HG02642 (cell line): ENCODE measurements at regions not wholly inside any gene's neighbourhood (a gene's known extent, or its start where the extent isn't known, plus 50 kb on each side); places are given as distances from the start of the nearest gene placed in this dataset.
"Not testable (repeated sequence)": the region's sequence is repeated elsewhere in the genome, so short reads cannot be mapped to it uniquely, and the experiment has no call there.

Source experiments
- ATAC-seq: cut with Tn5 transposase; IDR thresholded peaks from one replicate; pipeline ENCODE4 v1.9.1; 2021; ENCODE audit warnings: mild to moderate bottlenecking; ENCODE audit not compliant: unreplicated experiment, poor library complexity

DNA sequence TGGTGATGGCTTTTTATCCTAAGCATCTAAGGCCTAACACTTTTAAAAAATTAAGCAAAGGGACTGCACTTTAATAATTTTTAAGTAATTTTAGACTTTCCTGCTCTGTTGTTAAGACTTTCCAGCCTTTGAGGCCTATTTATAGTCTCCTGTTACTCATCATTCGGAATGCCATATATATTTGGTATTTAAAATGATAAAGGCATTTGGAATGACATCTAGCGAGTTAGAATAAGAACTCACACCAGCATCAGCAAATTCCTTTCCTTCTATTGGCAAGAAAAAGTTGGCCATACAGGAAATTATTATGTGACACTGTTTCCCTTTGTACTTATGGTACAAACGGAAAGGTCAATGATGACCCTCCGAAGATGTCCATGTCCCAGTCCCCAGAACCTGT is 88.1 kb upstream of the STMND1 start:
- no peak for ATAC-seq

DNA sequence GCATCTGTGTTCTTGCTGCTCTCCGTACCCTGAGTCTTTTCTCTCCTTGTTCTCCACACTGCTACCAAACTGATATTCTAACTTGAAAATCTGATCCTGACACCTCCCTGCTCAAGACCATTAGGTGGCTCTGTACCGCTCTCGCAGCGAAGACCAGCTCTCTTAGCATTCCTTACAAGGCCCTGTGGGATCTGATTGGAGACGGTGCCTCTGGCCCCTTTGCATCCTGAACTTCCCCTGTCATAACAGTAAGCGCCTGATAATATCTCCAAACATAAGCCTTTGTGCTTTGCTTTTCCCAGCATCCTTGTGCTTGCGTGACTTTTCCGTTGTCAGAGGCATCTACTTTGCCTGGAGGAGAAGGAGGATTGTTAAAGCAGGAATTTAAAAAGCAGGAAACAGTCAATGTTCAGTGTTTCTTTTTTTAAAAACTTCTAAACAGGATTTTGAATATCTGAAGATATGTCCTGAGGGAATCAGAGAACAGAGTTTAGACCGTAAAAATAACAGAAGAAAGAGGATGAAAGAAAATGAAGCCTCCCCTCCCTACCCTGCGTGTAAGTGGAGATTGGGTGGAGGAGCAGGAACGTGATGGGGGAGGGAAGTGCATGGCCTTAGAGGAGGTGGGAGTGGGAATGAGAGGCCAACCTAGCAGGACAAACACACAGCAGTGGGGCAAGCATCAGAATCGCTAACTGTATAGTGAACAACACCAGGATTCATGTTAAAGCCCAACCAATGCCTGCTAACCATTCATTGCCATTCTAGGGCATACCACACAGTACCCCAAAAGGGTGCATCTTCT is 89.2 kb upstream of the STMND1 start:
- ATAC-seq, result no peak

DNA sequence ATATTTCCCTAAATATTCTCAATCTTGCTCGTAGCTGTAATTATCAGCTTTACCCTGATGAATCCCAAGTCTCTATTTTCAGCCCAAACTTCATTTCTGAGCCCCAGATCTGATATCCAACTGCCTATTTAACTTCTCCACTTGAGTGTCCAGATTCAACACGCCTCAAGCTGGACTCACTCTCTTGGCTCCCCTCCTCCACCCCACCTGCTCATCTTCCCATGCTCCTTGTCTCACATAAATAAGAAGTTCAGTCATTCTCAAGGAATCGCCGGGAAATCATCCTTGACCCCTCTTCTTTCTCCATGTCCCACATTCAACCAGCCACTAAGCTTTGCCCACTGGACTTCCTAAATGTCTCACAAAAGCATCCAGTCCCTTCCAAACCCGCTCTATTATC is 89.9 kb upstream of the STMND1 start:
- ATAC-seq, result no peak

DNA sequence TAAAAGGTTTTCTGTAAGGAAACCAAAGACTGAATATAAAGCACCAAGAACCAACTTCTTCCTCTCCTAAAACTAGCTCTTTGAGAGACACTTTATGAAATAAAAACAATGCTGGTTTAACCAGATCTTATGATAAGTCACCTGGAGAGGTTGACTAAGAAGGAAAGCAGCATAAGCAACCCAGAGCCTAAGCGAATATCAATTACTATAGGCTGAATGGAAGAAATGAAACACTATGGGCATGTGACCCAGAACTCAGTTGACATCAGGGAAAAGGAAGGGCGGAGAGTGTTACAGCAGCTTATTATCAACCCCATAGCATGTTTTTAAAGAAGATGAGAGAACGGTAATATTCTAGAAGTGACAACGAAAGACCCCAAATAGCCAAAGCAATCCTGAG is 94.1 kb upstream of the STMND1 start:
- ATAC-seq, result no peak

DNA sequence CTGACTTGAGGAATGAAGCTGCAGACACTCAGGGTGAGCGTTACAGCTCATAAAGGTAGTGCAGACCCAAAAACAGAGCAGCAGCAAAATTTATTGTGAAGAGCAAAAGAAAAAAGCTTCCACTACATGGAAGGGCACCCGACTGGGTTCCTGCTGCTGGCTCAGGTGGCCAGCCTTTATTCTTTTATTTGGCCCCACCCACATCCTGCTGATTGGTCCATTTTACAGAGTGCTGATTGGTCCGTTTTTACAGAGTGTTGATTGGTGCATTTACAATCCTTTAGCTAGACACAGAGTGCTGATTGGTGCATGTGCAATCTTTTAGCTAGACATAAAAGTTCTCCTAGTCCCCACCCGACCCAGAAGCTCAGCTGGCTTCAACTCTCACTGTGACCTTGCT is 95.3 kb upstream of the STMND1 start:
- no peak for ATAC-seq

DNA sequence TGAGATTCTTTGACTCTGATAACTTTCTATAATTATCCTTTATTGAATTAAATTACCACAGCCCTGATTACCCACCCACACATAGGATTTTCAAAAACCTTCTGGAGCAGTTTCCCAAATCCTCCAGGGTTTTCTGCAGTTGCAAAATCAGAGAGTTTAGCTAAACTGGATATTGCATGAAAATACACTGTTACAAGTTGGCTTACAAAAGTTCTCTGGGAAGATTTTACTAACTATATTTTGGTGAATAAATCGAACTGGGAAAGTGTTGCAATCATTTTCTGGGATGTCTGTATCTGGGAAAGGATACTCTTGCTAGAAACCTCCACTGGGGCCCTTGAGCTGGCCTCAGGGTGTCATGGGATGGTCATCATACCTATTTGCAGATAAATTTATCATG is 97.6 kb upstream of the STMND1 start:
- ATAC-seq, result no peak

DNA sequence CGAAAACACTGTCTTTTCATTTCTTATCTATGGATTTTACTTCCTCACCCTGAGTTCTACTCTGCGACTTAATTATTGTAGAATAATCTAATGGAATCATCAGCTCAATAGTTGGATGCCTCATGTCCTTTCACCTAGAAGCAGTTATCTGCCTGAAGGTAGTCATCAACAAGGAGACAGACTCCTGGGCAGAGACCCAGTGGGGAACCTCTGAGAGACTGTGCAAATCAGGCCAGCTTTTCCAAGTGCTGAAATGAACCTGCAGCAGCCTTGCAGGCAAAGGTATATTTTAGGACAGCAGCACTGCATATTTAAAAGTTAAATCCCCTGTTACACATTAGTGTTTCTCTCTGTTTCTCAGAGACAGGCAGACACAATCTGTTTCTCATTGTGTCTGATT is 99.7 kb upstream of the STMND1 start:
- no peak for ATAC-seq

DNA sequence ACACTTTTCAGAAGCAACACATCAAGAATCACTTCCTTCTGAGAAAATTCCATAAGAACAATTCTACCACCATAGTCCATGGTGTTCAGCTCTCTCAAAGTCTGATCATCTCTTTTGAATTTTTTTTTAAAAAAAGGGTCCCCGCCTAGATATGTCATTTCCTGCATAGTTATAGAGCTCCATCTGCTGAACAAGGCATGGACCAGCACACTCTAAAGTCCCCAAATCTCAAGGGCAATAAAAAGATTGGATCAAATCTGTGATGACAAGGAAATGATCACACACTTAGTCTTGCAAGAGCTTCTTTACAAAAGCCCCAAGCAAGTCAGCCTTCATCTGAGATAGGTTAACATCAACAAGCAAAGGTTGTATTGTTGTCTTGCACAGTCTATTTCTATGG is 100.7 kb upstream of the STMND1 start:
- ATAC-seq, result no peak

DNA sequence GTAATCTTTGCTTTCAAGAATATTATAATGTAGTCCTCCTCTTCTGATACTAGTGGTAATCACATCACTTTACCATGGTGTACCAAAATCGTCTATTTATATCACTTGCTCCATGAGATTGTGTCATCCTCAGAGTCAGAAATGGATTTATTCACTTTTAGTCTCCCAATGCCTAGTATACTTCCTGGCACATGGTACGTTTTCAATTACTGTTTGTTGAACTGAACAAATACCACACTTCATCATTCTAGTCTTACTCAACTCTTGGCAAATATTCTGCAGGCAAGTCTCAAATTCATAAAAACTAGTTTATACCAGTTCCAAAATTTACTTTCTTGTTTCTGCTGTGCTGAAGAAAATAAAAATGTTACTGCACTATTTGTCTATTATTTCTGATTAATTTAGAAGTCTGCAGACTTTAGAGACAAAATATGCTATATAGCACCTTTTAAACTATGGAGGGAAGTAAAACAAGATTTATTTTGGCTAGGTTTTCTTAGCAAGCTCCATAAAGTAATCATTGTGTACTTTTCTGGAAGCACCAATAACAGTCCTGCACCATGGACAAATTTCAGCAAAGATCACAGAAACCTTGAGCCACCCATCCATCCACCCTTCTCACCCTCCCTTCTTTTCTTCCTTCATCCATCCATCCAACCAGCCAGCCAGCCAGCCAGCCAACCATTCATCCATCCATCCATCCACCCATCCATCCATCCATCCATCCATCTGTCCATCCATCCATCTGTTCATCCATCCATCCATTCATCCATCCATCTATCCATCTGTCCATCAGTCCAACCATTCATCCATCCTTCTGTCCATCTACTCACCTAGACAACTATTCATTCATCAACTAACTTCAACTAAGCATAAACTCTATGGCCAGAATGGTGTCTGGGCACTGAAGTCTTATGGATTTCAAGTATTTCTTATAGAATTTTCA is 102.1 kb upstream of the STMND1 start:
- ATAC-seq, result no peak

DNA sequence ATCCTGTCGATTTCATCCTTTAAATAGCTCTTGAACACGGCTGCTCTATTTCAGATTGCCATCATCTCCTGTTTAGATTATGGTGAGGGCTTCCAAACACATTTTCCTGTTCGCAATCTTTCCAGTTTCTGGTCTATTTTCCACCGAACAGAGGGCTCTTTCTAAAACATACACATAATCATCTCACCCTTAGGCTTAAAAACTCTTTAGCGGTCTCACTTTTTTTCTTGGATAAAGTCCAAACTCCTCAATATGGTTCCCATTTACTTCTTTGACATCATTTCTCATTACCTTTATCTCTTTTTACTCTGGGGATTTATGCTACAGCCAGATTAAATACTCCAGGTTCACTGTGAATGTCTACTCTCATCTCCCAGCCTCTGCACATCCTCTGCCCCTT is 103.4 kb upstream of the STMND1 start:
- ATAC-seq, result no peak

DNA sequence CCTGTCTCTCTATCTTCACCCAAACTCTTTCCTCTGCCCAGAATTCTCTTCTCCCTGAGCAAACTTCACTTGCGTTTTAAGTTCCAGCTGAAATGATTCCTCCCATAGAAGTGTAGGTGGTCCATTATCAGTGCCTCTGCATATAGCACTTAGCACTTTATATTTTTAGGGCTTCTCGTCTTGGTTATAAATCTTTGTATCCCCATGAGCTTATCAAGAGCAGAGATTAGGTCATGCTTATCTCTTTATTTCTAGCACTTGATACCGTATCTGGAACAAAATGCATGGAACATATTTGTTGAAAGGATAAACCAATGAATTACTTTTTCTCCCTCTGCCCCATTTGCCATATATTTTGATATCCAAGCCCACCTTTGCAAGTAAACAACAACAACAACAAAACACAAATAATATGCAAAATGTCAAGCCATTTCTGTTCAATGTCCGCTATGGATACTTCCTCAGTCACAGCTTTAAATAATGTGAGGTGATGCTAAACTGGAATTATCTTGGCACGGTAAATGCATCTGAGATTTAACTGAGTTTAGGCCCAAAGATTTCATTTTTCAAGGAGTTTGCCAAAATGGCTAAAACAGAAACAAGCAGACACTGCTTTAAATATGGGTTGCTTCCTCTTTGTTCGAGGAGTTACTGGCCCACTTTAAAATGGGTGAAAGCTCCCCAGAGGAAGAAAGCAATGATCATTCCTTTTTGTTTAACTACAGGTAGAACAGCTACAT is 106.2 kb upstream of the STMND1 start:
- ATAC-seq, result no peak

DNA sequence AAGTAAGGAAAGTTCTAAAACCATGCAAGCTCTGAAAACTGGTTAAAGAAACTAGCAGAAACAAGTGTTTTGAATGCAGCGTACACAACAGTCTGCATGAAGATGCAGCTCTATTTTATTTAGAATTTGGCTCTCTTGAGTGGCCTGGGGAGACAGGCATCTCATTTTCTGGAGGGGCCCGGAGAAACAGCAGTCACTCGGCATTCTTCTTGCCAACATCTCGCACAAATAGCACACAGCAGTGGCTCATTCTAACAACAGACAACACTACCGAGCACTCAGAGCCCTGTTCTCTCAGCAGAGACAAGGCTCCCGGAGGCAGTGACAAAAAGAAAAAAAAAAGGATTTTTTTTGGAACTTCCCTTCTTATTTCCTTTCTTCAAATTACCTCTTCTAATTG is 108.5 kb upstream of the STMND1 start:
- no peak for ATAC-seq

DNA sequence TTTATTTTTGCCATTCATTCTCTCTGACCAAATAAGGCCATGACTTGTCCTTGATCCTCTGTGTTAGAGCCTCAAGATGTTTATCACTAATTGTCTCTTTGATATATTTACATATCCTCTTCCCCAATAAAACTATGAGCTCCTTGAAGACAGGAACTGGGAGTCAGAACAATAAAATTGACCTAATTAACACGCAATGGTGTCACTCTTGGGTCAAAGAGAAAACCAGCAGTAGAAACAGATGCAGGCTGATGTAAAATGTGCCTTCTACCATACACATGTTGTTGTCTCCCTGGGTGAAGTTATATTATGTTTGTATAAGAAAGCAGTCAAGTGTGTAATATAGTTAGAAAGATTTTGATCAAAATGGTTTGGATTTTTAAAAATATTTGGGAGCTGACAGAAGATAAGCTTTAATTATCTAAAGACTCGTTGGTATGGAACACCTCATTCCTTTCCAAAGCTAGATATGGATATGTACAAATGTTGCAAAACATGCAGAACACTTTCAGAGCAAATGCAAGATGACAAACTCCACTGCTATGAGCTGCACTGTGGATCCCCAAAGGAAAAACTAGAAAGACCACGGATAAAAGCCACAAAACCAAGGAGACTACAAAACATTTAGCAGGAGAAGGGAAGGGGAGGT is 109.7 kb upstream of the STMND1 start:
- no peak for ATAC-seq

DNA sequence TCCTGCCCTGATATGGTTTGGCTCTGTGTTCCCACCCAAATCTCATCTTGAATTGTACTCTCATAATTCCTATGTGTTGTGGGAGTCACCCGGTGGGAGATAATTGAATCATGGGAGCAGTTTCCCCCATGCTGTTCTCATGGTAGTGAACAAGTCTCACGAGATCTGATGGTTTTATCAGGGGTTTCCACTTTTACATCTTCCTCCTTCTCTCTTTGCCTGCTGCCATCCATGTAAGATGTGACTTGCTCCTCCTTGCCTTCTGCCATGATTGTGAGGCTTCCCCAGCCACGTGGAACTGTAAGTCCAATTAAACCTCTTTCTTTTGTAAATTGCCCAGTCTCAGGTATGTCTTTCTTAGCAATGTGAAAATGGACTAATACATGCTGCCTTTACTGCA is 111.9 kb upstream of the STMND1 start:
- ATAC-seq, result not testable (repeated sequence)

DNA sequence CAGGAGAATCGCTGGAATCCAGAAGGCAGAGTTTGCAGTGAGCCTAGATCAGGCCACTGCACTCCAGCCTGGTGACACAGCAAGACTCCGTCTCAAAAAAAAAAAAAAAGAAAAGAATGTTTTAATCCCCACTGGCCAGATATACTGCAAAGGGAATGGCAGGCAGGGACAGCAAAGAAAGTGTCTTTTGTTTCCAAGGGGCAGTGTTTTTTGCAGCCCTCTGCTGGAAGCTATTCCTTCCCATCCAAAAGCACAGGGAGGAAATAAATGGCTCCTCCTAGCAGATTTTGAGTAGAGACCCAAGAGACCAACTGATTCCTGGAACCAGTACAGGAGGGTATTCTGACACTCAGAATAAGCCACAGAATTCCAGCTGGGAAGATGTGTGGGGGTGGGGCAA is 112.5 kb upstream of the STMND1 start:
- no peak for ATAC-seq

DNA sequence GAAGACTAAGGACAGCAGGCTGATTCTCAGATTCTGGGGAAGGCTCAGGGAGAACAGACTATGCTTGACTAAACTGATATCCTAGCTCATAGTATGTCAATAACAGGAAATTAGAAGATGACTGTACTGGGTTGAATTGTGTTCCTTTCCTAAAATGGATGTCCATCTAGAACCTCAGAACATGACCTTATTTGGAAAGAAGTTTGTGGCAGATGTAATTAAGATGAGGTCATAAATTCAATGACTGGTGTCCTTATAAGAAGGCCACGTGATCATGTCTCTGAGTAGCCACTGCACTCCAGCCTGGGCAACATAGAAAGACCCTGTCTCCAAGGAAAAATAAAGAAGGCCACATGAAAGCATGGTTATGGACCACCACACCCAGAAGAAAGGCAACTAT is 113.9 kb upstream of the STMND1 start:
- ATAC-seq, result no peak

DNA sequence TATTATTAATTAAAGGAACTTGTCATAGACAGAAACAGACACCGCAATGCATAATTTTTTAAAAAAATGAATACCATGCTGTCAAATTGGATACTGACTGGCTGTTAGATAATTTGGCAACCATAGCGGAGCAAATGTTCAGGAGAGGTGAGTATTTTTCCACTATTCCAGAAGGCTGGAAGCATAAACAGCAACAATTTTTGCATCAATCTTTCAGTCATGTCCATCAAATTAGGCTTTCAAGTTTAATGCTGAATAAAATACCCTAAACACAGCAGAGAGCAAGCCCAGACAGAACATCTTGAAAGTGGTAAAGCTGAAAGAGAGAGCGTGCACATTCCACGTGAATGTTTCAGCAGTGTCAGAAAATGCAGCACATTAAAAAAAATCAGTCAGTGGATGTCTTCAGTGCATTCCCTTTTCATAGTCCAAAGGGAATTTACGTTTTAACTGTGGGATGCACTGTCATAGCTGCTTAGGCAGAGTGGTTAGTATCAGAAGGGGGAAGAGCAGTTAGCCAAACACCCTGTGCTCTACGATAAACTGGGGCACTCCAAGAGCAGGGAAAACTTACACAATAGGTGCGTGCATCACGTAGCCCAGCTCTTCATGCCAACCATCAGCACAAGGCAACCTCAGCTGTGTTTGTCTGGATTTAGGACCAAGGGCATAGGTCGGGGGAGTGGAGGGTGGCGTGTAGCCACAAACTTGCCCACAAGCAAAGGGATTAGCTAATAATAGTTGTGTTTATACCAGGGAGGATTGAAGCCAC is 116.2 kb upstream of the STMND1 start:
- ATAC-seq, result no peak

DNA sequence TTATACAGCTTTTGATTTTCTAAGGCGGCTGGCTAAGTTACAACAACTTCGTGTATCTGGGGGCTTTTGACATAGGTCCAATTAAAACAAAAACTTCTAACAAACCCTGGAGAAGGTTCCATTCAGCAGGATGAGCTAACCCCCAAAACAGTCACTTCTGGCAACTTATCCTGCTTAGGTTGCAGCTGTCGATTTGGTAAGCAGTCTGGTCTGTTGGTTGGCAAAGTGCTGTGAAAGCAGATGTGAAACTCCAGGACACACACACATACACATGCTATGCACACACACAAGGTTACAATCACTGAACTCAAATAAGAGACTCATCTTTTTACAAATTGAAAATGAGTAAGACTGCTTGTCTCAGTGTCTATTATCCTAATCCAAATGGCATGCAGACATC is 119.0 kb upstream of the STMND1 start:
- ATAC-seq, result no peak

DNA sequence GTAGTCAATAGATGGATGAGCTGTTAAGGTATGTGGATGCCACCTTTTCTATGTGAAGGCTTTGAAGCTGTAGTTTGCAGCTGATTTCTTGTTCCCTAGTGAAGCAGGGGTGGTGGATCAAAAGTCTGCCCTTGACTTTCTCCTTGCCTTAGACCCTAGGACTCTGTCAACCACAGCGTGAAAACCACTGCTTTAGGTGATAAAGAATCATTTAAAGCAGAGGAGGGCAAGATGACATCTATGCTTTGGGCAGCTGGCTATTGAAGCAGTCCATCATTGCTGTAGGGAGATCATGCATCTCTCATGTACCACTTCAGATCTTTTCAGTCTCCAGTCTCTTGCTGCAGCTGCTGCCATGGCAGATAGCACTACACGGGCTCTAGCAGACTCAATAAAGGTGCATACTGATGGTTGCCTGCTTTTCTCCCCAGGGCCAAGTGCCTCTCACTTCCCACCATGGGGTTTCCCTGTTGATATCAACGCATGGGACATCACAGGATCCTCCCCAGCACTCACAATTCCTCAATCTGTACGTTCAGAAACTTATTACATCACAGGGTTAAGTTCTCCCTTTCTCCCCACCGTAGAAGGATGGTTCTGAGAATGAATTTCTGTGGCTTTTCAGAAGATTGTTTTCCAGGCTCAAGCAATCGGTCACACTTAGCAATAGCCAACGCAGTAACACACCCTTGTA is 122.0 kb upstream of the STMND1 start:
- no peak for ATAC-seq
